ENCODE measurements at regions not wholly inside any gene's neighbourhood (a gene's known extent, or its start where the extent isn't known, plus 50 kb on each side); places are given as distances from the start of the nearest gene placed in this dataset.

DNA sequence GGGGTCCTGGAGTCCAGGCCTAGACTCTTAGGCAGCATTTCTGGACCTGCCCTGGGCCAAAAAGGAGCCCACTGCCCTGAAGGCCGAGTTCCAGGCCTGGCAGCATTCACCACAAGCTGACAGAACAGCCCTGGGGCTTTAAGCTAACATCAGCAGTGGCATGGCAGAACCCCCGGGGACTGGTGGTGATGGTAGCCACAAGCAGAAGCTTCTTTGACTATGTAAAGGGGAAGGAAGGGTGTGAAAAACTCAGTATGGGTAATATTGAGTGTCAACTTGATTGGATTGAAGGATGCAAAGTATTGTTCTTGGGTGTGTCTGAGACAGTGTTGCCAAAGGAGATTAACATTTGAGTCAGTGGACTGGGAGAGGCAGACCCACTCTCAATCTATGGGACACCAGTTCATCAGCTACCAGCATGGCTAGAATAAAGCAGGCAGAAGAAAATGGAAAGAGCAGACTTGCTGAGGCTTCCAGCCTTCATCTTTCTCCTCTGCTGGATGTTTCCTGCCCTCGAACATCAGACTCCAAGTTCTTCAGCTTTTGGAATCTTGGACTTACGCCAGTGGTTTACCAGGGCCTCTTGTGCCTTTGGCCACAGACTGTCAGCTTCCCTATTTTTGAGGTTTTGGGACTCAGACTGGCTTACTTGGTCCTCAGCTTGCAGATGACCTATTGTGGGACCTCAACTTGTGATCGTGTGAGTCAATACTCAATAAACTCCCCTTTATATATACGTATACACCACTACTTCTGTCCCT lies 661.0 kb upstream of the C9orf72 start:
- DNase-seq, result no peak

DNA sequence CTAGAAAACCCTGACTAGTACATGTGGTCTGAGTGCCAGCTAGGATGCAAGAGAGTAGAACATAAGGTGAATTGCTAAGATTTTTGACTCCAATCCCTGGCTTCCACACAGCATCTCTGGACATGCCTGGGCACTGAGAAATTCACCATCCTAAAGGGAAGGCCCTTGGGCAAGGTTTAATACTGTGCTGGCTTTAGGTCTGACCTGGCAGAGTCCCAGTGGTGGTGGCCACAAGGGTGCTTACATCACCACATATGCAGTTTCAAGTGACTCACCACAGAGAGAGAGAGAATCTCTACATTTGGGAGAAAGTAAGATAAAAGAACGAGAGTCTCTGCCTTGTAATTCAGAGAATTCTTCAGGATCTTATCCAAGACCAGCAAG lies 661.6 kb upstream of the C9orf72 start:
- no peak for DNase-seq

DNA sequence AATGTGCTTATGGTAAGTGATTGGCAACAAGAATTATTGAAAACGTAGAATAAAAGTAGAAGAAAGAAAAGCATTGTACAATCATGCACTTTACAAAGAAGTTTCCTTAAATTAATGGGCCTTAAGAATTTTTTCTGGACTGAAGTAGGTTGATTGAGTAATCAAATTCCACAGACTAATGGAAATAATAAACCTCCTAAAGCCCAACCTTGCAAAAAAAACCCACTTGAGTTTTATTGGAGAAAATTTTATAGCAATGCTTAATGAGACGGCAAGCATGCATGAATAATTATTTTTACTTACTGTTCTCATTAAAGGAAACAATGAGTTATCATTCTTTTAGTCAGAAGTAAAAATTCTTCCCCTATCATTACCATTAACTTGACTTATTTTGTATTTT lies 676.1 kb upstream of the C9orf72 start:
- no peak for DNase-seq

GRCh38 chr9:28255174-28255573 lies 681.9 kb upstream of the C9orf72 start:
- DNase-seq, result no peak

DNA sequence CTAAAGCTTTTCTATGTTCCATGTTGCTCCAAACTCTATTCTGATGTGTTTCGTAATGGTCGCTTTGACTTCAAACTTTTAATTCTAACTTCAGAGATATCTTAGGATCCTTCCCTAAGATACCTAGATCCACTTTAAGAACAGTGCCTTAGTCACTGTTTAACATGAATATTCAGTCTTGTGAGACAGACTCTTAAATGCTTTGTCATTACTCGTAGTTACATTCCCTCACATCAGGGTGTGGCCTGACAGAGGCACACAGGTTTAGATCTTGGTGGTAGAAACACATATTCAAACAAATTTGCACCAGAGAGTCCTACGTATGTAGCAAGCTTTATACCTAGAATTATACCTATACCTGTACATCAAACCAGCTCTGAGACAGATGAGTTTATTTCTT lies 687.0 kb upstream of the C9orf72 start:
- no peak for DNase-seq

DNA sequence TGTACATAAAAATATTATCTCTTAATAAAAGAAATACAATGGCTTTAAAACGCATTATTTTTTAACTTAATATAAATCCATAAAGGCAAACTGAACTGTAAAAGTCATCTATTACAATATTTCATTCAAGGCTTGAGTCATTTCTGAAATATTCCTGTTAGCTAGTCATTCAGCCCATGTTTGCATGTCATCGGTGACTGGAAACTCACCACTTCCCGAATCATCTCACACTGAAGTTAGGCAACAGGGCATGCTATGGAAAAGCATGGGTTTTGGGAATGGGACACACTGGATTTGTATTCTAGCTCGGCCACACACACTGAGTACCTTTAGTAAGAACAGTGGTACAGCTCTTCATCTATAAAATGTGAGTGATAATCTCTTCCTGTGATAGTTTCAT lies 691.1 kb upstream of the C9orf72 start:
- DNase-seq, result no peak

DNA sequence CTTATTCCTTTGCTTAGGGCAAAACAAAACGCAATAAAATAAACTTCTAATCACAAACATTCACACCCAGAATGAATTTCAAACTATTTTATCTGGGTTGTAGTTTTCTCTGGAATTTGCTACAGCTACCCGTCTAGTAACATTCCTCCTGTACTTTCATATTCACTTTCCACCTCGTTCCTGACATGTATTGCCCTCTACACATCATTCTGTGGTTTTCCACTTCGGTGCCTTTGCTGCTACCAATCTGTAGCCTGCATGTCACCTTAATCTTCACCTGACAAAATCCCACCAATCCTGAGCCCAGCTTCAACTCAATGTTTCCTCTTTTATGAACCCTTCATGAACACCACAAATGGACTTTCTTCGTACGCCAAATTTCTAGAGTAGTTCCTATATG lies 694.1 kb upstream of the C9orf72 start:
- no peak for DNase-seq

DNA sequence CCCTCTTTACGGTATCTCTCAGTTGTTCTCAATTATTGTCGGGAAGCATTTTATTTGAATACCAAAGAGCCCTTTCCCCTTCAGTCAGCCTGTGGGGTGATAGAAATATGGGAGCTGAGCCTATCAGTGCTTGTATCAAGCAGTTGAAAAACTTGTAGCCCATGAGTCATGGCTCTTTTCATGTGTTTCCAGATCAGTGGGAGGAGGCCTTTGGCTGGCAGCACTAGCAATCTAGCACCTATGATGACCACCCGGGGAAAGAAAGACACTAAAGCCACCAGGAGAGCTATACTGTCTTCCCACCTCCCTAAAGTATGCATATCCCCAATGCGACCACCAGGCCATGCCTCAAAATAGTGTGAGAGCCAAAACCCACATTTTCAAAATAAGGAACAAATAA lies 696.9 kb upstream of the C9orf72 start:
- DNase-seq, result no peak

GRCh38 chr9:28272127-28272526 lies 698.8 kb upstream of the C9orf72 start:
- no peak for DNase-seq

GRCh38 chr9:28287455-28287854 lies 714.2 kb upstream of the C9orf72 start:
- no peak for DNase-seq

DNA sequence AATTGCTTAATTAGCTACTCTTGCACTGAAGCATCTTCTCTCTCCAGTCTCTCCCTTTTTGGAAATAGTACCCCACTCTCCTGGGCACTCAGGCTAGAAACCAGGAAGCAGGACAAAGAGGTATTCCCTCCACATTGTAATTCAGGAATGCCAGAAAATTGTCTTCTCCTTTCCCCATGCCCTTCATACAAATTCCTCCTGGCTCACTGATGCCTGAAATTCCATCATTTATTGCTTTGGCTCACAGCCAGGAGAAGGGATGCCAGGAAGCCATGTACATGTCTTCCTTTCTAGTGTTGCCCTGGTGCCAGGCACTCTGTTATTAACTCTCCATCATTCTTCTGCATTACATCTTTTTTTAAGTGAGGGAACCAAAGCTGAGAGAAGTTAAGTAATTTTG lies 716.5 kb upstream of the C9orf72 start:
- no peak for DNase-seq

DNA sequence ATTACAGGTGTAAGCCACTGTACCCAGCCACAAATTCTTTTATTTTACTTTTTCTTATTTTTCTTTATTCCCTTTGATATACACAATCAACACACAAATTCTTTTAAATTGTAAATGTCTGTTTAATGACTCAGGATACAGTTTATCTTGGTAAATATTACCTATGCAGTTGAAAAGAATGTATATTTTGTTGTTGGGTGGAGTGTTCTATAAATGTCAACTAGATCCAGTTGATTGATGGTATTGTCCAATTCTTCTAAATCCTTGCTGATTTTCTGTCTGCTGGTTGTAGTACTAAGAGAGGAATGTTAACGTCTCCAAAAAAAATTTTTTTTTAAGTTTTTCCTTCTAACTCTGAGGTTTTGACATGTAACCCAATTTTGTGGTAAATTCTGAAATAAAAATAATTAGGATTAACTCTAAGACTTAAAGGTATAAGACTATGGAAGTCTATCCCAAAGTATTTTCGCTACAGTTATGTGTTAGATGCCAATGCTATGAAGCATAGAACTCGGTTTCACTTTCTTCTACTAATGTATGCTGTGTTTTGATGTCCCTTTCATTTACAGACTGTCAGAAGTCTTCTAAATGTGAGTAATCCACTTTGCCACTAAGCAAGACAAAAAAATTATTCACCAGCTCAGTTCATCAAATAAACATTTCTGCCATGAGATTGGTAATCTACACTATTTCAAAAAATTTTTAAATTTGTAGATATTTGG lies 720.2 kb upstream of the C9orf72 start:
- DNase-seq, result no peak

DNA sequence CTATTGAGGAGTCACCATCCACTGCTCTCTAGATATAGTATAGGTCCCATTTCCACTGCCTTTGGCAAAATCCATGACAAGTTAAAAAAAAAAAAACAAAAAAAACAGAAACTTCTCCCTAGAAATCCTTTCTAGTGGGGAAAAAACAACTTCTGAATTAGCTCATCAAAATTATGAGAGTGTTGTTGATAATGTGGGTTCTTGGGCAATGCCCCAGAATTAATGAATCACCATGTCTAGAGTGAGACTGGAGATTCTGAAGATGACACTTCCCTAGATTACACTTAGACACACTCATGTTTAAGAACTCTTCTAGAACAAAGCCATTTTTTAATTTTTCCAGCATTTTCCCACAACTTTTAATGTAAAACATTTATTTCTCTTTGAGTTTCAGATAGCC lies 728.0 kb upstream of the C9orf72 start:
- no peak for DNase-seq

DNA sequence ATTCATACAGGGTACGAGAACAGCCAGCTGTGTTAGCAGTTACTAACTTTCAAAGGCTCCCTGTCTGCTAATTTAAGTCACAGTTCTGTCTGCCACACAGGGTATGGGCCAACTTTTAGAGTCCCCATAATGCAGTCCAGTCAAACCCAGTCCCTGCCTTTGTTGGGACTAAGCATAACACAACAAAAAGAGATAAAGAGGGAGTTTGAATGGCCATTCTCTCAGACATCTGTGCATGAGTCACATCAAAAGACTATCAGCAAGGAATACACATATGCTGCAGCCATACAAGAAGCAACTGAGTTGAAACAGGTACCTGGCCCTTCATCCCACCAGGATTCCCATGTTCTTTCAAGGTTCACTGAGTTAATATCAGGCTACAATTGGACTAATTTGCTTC lies 744.5 kb upstream of the C9orf72 start:
- no peak for DNase-seq

GRCh38 chr9:28318515-28318914 lies 745.2 kb upstream of the C9orf72 start:
- DNase-seq, result no peak

- no peak for DNase-seq
Measured at GRCh38 chr9:28319981-28320380, 746.7 kb upstream of the C9orf72 start.

- DNase-seq, result no peak
Measured at GRCh38 chr9:28320616-28321015, 747.3 kb upstream of the C9orf72 start.

- no peak for DNase-seq
Measured at GRCh38 chr9:28329323-28329722, 756.0 kb upstream of the C9orf72 start.

DNA sequence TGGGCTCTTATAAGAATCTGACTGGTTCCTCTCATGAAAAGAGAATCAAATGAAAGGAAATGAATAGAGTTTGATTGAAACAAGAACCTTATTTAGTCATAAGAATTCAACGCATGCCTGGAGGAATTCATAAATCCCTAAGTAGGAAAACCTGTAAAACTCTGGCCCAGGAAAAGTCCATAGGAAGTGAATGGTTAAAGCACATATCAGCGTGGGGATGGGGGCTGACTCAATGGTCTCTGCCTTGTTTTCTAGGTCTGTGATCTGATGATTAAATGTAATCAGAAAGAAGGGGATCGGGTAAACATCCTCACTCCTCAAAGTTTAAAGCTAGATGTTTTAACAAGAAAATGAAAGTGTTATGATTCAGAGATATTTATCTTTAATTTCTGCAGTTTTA lies 759.4 kb upstream of the C9orf72 start:
- no peak for DNase-seq

- DNase-seq, result no peak
Measured at GRCh38 chr9:28341913-28342312, 768.6 kb upstream of the C9orf72 start.

DNA sequence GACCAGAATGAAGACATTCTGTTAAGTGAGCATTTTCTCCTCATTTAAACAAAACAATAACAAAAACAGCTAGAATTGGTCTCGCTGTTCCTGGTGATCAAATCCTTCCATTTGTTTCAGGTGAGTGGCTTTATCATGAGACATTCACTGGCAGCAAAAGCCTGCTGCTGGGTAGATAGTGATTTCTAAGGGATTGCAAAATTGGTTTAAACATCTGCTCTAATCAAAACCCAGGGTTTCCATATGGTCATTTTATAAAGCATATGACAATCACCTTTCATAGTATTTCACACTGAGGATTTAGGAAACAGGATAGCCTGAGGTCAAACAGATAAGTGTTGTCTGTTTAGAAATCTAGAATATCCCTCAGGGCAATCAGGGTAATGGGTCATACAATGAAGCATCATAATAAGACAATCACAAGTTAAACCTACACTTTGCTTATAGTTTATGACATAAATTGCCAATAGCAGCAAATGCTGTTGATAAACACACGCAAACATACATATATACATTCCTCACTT lies 769.6 kb upstream of the C9orf72 start:
- no peak for DNase-seq

DNA sequence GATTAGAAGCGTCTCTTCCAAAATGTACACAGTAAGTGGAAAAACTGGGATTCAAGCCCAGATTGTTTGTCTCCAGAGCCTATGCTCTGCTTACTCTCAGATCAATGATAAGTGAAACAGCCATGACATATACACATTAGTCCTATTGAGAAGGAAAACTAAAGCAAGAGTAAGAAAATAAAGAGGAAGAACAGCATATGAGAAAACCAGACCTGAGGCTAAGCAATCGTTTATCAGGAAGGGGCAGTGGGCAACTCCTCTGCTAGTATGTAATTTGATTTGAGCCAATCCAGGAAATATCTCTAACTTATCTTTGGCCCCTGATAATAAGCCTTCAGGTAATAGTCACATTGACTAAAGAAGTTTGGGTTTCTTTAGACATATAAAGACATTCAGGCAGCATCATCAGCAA lies 789.9 kb upstream of the C9orf72 start:
- no peak for DNase-seq

GRCh38 chr9:28365020-28365640 lies 791.8 kb upstream of the C9orf72 start:
- DNase-seq, result no peak

GRCh38 chr9:28365728-28366127 lies 792.4 kb upstream of the C9orf72 start:
- DNase-seq, result no peak

Measured in CD4-positive, alpha-beta T cell treated with Interleukin-15 for 1 hour (primary cell).